Retina (tissue), 1 donor: ENCODE measurements at regions not wholly inside any gene's neighbourhood (a gene's known extent, or its start where the extent isn't known, plus 50 kb on each side); places are given as distances from the start of the nearest gene placed in this dataset.
"Not testable (repeated sequence)": the region's sequence is repeated elsewhere in the genome, so short reads cannot be mapped to it uniquely, and the experiment has no call there.

Experiments
- DNase-seq: peaks from one replicate; pipeline ENCODE4 v3.0.0-alpha.2; 2016

GRCh38 chr4:148735432-148736155, 293.4 kb upstream of the NR3C2 start:
- DNase-seq, result no peak

- DNase-seq, result no peak
These were observed 288.6 kb upstream of the NR3C2 start for GRCh38 chr4:148730766-148731165.

GRCh38 chr4:148730082-148730640, 287.9 kb upstream of the NR3C2 start:
- no peak for DNase-seq

- no peak for DNase-seq
These were observed 275.8 kb upstream of the NR3C2 start for GRCh38 chr4:148717988-148718387.

- no peak for DNase-seq
These were observed 274.3 kb upstream of the NR3C2 start for GRCh38 chr4:148716431-148717052.

GRCh38 chr4:148704291-148704690, 262.1 kb upstream of the NR3C2 start:
- no peak for DNase-seq

- no peak for DNase-seq
These were observed 252.5 kb upstream of the NR3C2 start for GRCh38 chr4:148694702-148695101.

- no peak for DNase-seq
These were observed 251.9 kb upstream of the NR3C2 start for GRCh38 chr4:148693913-148694649.

GRCh38 chr4:148692242-148692641, 250.0 kb upstream of the NR3C2 start:
- no peak for DNase-seq

GRCh38 chr4:148686449-148686848, 244.2 kb upstream of the NR3C2 start:
- no peak for DNase-seq

- no peak for DNase-seq
These were observed 242.4 kb upstream of the NR3C2 start for GRCh38 chr4:148684638-148685037.

GRCh38 chr4:148680884-148681283, 238.7 kb upstream of the NR3C2 start:
- no peak for DNase-seq

GRCh38 chr4:148676344-148676743, 234.1 kb upstream of the NR3C2 start:
- no peak for DNase-seq

GRCh38 chr4:148674876-148675275, 232.7 kb upstream of the NR3C2 start:
- no peak for DNase-seq

- no peak for DNase-seq
These were observed 222.4 kb upstream of the NR3C2 start for GRCh38 chr4:148664636-148665035.

- no peak for DNase-seq
These were observed 211.9 kb upstream of the NR3C2 start for GRCh38 chr4:148654131-148654530.

- DNase-seq, result no peak
These were observed 211.5 kb upstream of the NR3C2 start for GRCh38 chr4:148653681-148654080.

- DNase-seq, result no peak
These were observed 209.8 kb upstream of the NR3C2 start for GRCh38 chr4:148651991-148652390.

- DNase-seq, result no peak
These were observed 207.6 kb upstream of the NR3C2 start for GRCh38 chr4:148649652-148650331.

- no peak for DNase-seq
These were observed 201.6 kb upstream of the NR3C2 start for GRCh38 chr4:148643851-148644250.

- no peak for DNase-seq
These were observed 200.7 kb upstream of the NR3C2 start for GRCh38 chr4:148642907-148643306.

GRCh38 chr4:148638079-148638478, 195.9 kb upstream of the NR3C2 start:
- not testable (repeated sequence) for DNase-seq

- not testable (repeated sequence) for DNase-seq
These were observed 195.2 kb upstream of the NR3C2 start for GRCh38 chr4:148637453-148637852.
